ENCODE measurements at regions not wholly inside any gene's neighbourhood (a gene's known extent, or its start where the extent isn't known, plus 50 kb on each side); places are given as distances from the start of the nearest gene placed in this dataset.

DNA sequence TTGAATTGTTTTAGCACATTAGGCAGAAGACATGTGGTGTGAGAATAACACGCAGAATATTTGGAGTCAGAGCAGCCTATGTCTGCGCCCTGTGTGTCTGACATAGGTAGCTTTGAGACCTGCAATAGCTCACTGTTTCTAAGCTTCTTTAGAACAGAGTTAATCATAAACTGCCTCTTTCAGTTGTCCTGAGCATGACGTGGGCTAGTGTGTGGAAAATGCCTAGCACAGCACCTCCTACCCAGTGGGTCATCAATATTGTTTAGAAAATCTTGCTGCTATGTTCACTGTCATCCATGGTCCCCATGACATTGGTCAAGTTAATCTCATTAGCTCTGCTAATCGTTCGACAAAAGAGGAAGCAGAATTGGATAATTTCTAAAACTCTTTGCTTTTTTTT lies 357.4 kb upstream of the SGCD start:
- TF ChIP-seq CTCF (conservative IDR thresholded peaks at IDR 0.05 in 1 of 2, IDR thresholded peaks at IDR 0.05 in 1 of 2; ENCODE audit: extremely low read depth in 1 of 2, insufficient read depth in 1 of 2, low read depth in 1 of 2, low read length in 2 of 2) (no peak), EZH2 (IDR thresholded peaks at IDR 0.05; ENCODE audit: borderline replicate concordance, low read length) (no peak)
